HepG2 (cell line): ENCODE measurements at regions not wholly inside any gene's neighbourhood (a gene's known extent, or its start where the extent isn't known, plus 50 kb on each side); places are given as distances from the start of the nearest gene placed in this dataset.

Experiments
- ATAC-seq: fragments of 200-7000 bp; cut with Tn5 transposase; 3 replicates; pipeline ENCODE4 v1.9.1; 2020; ENCODE audit warnings: mild to moderate bottlenecking, moderate library complexity
- BruUV-seq: library from RNA; stranded (reverse); fragments of 400-500 nt; replicated peaks from 2 replicates; lab custom pipeline; 2021; lab: Mats Ljungman, UMichigan
- CTCF ChIA-PET: fragments of 300-600 bp; formaldehyde crosslinking; extraction: SDS; loops from one replicate; lab custom pipeline; 2021; ENCODE audit warnings: low total read pairs, inconsistent platforms, low intra/inter-chr PET ratio; lab: Yijun Ruan, JAX
- POLR2A ChIA-PET: fragments of 350-600 bp; sonication (Branson Sonifier 250); formaldehyde crosslinking; loops from one replicate; lab custom pipeline; 2020; ENCODE audit warnings: antibody characterized with exemption, inconsistent platforms; lab: Yijun Ruan, JAX
- DNase-seq: peaks from one replicate; pipeline ENCODE4 v3.0.0-alpha.2; 2015; ENCODE audit warnings: low spot score
- FAIRE-seq: peaks from 3 replicates; lab custom pipeline; 2011; peaks lifted over from hg19 to GRCh38; lab: Jason Lieb, UNC
- H2AFZ ChIP-seq: one replicate; pipeline ENCODE4 v1.6.1; 2011; ENCODE audit warnings: low read length, inconsistent platforms
- H3K27ac ChIP-seq: fragments of 300-600 bp; 3 replicates; pipeline ENCODE4 v1.8.0; 2011; ENCODE audit warnings: mixed run types, mild to moderate bottlenecking, mixed read lengths, low read length, inconsistent platforms; ENCODE audit not compliant: insufficient read depth; ENCODE audit errors: extremely low read length
- H3K27me3 ChIP-seq, 2 experiments: fragments of 200-600 bp in 1 of 2; 2 replicates in 1 of 2; 3 replicates in 1 of 2; pipeline versions ENCODE4 v1.6.0 to v1.8.0; 2011; ENCODE audit warnings: low read length in 2 of 2, mild to moderate bottlenecking in 2 of 2, moderate library complexity in 2 of 2, inconsistent platforms in 1 of 2; ENCODE audit not compliant: insufficient read depth in 2 of 2, control insufficient read depth in 1 of 2
- H3K36me3 ChIP-seq, 2 experiments: fragments of 200-600 bp in 1 of 2; replicated peaks in 1 of 2; 2 replicates in 1 of 2; 3 replicates in 1 of 2; pipeline versions ENCODE4 v1.5.1 to v1.8.0; 2011; ENCODE audit warnings: low read length in 2 of 2, inconsistent platforms in 1 of 2; ENCODE audit not compliant: insufficient read depth in 2 of 2, control insufficient read depth in 1 of 2
- H3K4me1 ChIP-seq: 2 replicates; pipeline ENCODE4 v1.5.1; 2012; ENCODE audit warnings: low read length, inconsistent platforms; ENCODE audit not compliant: insufficient read depth
- H3K4me2 ChIP-seq: 2 replicates; pipeline ENCODE4 v1.6.0; 2011; ENCODE audit warnings: low read depth, low read length, inconsistent platforms
- H3K4me3 ChIP-seq, 3 experiments: fragments of 200-600 bp in 1 of 3; sonication (generic), shearing (Covaris generic) in 1 of 3; replicated peaks in 1 of 3; 2 replicates each; pipeline ENCODE4 v1.5.1; 2011 to 2016; ENCODE audit warnings: low read length in 3 of 3, inconsistent platforms in 2 of 3, low read depth in 2 of 3, mild to moderate bottlenecking in 2 of 3, control low read depth in 1 of 3, mixed read lengths in 1 of 3; ENCODE audit not compliant: insufficient read depth in 1 of 3
- H3K79me2 ChIP-seq: one replicate; pipeline ENCODE4 v1.6.1; 2011; ENCODE audit warnings: low read length, inconsistent platforms; ENCODE audit not compliant: insufficient read depth
- H3K9ac ChIP-seq: 2 replicates; pipeline ENCODE4 v1.6.0; 2011; ENCODE audit warnings: mild to moderate bottlenecking, low read depth, low read length, inconsistent platforms; ENCODE audit not compliant: insufficient read depth
- H3K9me3 ChIP-seq: 2 replicates; pipeline ENCODE4 v1.5.1; 2012; ENCODE audit warnings: mild to moderate bottlenecking, low read length
- H4K20me1 ChIP-seq: 2 replicates; pipeline ENCODE4 v1.6.0; 2011; ENCODE audit warnings: inconsistent platforms, mild to moderate bottlenecking, low read length, moderate library complexity; ENCODE audit not compliant: insufficient read depth
- AKAP8 ChIP-seq: sonication (generic); formaldehyde crosslinking; IDR thresholded peaks from 2 replicates; pipeline ENCODE4 v1.5.1; 2020; ENCODE audit warnings: mild to moderate bottlenecking, missing genetic modification reagents
- FOXO1 ChIP-seq: sonication (generic); formaldehyde crosslinking; IDR thresholded peaks from 2 replicates; pipeline ENCODE4 v1.4.0; 2020; ENCODE audit warnings: missing genetic modification reagents
- STAT6 ChIP-seq: sonication (generic); formaldehyde crosslinking; IDR thresholded peaks from 2 replicates; pipeline ENCODE4 v1.4.0; 2020; ENCODE audit warnings: missing genetic modification reagents, mild to moderate bottlenecking, borderline replicate concordance
- ZNF709 ChIP-seq: sonication (generic); formaldehyde crosslinking; IDR thresholded peaks from 2 replicates; pipeline ENCODE4 v1.5.0; 2020; ENCODE audit warnings: mild to moderate bottlenecking, missing genetic modification reagents
- ZNF773 ChIP-seq: sonication (generic); formaldehyde crosslinking; IDR thresholded peaks from 2 replicates; pipeline ENCODE4 v1.4.0; 2020; ENCODE audit warnings: missing genetic modification reagents, borderline replicate concordance
- WGBS: methylation state at CpG from one replicate; pipeline ENCODE4 v1.1.6; 2017; ENCODE audit warnings: low lambda C conversion rate; 5-methylcytosine and 5-hydroxymethylcytosine counted together
- in situ Hi-C: cut with HindIII; loops from 2 replicates; pipeline ENCODE4 v1.10.0; 2017; ENCODE audit warnings: low pct_unique_long_range_greater_than_20kb; ENCODE audit not compliant: extremely low pct_ligation_motif_present
- intact Hi-C: fragments of 100-400 bp; cut with micrococcal nuclease; formaldehyde crosslinking; loops from one replicate; pipeline ENCODE4 v1.10.0; 2022; ENCODE audit not compliant: unreplicated experiment
- TF ChIP-seq, protein P1 (sequence below): sonication (generic); formaldehyde crosslinking; IDR thresholded peaks from 2 replicates; pipeline ENCODE4 v1.9.0; 2021; ENCODE audit warnings: mild to moderate bottlenecking, missing genetic modification reagents

DNA sequence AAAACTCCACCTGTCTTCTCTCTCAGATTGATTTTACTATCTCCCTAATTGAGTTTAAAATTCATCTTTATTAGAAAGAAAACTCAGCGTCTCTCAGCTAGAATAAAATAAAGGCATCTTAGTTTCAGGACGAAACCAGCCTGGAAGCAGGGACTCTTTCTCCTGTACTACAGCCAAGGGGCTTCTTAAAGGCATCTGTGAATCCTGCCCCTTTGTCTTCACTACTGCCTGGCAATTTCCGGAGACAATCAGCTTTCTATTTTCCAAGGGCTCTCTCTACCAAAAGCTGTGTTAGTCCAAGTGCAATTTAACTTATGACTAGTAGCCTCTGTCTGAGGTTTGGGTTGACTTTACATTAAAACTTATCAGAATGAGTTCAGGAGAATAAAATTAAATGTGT, 623.3 kb upstream of the FOXG1 start:
- WGBS: 23% methylated on average over 3 of the region's 3 CpGs
- ATAC-seq (no peak), FAIRE-seq (no peak)
- in situ Hi-C loops: no loop called here
- Histone ChIP-seq H3K36me3 (no peaks in the 10 kb centered on the region), H3K4me2 (no peak overlapping the region), H4K20me1 (no peaks in the 10 kb centered on the region), H3K79me2 (no peaks in the 10 kb centered on the region), H2AFZ (no peak overlapping the region)
- POLR2A ChIA-PET: no interaction called here
- no peak for TF ChIP-seq STAT6
- TF ChIP-seq, protein P1, sequence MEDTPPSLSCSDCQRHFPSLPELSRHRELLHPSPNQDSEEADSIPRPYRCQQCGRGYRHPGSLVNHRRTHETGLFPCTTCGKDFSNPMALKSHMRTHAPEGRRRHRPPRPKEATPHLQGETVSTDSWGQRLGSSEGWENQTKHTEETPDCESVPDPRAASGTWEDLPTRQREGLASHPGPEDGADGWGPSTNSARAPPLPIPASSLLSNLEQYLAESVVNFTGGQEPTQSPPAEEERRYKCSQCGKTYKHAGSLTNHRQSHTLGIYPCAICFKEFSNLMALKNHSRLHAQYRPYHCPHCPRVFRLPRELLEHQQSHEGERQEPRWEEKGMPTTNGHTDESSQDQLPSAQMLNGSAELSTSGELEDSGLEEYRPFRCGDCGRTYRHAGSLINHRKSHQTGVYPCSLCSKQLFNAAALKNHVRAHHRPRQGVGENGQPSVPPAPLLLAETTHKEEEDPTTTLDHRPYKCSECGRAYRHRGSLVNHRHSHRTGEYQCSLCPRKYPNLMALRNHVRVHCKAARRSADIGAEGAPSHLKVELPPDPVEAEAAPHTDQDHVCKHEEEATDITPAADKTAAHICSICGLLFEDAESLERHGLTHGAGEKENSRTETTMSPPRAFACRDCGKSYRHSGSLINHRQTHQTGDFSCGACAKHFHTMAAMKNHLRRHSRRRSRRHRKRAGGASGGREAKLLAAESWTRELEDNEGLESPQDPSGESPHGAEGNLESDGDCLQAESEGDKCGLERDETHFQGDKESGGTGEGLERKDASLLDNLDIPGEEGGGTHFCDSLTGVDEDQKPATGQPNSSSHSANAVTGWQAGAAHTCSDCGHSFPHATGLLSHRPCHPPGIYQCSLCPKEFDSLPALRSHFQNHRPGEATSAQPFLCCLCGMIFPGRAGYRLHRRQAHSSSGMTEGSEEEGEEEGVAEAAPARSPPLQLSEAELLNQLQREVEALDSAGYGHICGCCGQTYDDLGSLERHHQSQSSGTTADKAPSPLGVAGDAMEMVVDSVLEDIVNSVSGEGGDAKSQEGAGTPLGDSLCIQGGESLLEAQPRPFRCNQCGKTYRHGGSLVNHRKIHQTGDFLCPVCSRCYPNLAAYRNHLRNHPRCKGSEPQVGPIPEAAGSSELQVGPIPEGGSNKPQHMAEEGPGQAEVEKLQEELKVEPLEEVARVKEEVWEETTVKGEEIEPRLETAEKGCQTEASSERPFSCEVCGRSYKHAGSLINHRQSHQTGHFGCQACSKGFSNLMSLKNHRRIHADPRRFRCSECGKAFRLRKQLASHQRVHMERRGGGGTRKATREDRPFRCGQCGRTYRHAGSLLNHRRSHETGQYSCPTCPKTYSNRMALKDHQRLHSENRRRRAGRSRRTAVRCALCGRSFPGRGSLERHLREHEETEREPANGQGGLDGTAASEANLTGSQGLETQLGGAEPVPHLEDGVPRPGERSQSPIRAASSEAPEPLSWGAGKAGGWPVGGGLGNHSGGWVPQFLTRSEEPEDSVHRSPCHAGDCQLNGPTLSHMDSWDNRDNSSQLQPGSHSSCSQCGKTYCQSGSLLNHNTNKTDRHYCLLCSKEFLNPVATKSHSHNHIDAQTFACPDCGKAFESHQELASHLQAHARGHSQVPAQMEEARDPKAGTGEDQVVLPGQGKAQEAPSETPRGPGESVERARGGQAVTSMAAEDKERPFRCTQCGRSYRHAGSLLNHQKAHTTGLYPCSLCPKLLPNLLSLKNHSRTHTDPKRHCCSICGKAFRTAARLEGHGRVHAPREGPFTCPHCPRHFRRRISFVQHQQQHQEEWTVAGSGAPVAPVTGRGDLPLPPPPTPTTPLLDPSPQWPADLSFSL (CRISPR knock-in tag): no peak
- TF ChIP-seq ZNF773 (CRISPR knock-in tag): no peak
- no peak for TF ChIP-seq AKAP8
- no peak for TF ChIP-seq ZNF709
- no peak for TF ChIP-seq FOXO1
- TF ChIP-seq, all 625 proteins: peak for 0
- H3K27ac ChIP-seq: no peak overlapping the region
- H3K4me1 ChIP-seq: no peaks in the 10 kb centered on the region
- no peak for DNase-seq
- no peak overlapping the region for H3K9ac ChIP-seq
- H3K4me3 ChIP-seq: no peak overlapping the region
- no TSS peak for BruUV-seq
- CTCF ChIA-PET: no interaction called here
- intact Hi-C loops: no loop called here
- H3K27me3 ChIP-seq: no peaks in the 10 kb centered on the region
- peaks cover 90% of the 10 kb centered on the region for H3K9me3 ChIP-seq
